OCI-LY1 (cell line): ENCODE measurements at regions not wholly inside any gene's neighbourhood (a gene's known extent, or its start where the extent isn't known, plus 50 kb on each side); places are given as distances from the start of the nearest gene placed in this dataset.

Experiments
- H2AFZ ChIP-seq: fragments of 200-600 bp; sonication (generic), shearing (Covaris generic); 2 replicates; pipeline ENCODE4 v1.6.0; 2014; ENCODE audit warnings: antibody characterized with exemption, mild to moderate bottlenecking, low read length
- H3F3A ChIP-seq: fragments of 200-600 bp; sonication (generic), shearing (Covaris generic); 2 replicates; pipeline ENCODE4 v1.6.0; 2014; ENCODE audit warnings: mild to moderate bottlenecking, antibody characterized with exemption, low read length, moderate library complexity; ENCODE audit not compliant: insufficient read depth
- H3K27ac ChIP-seq: fragments of 200-600 bp; sonication (generic); 2 replicates; pipeline ENCODE4 v1.5.1; 2014; ENCODE audit warnings: low read length, mixed run types, mild to moderate bottlenecking, low read depth; ENCODE audit not compliant: poor library complexity, severe bottlenecking
- H3K27me3 ChIP-seq: fragments of 200-600 bp; sonication (generic); 2 replicates; pipeline ENCODE4 v1.6.0; 2014; ENCODE audit warnings: antibody characterized with exemption, mild to moderate bottlenecking, low read length, moderate library complexity; ENCODE audit not compliant: insufficient read depth
- H3K36me3 ChIP-seq: fragments of 200-600 bp; sonication (generic); 2 replicates; pipeline ENCODE4 v1.6.1; 2014; ENCODE audit warnings: mild to moderate bottlenecking, antibody characterized with exemption, low read length, moderate library complexity, mixed read lengths; ENCODE audit not compliant: insufficient read depth
- H3K4me1 ChIP-seq: fragments of 200-600 bp; sonication (generic); 2 replicates; pipeline ENCODE4 v1.5.1; 2014; ENCODE audit warnings: mild to moderate bottlenecking, low read length, moderate library complexity; ENCODE audit not compliant: insufficient read depth, severe bottlenecking
- H3K4me2 ChIP-seq: fragments of 200-600 bp; sonication (generic), shearing (Covaris generic); 2 replicates; pipeline ENCODE4 v1.6.1; 2014; ENCODE audit warnings: low read length
- H3K4me3 ChIP-seq: fragments of 200-600 bp; sonication (generic); 2 replicates; pipeline ENCODE4 v1.5.1; 2014; ENCODE audit warnings: low read length, low read depth, mild to moderate bottlenecking, mixed read lengths; ENCODE audit not compliant: poor library complexity, severe bottlenecking
- H3K79me2 ChIP-seq: fragments of 200-600 bp; shearing (Covaris generic); 2 replicates; pipeline ENCODE4 v1.6.1; 2016; ENCODE audit warnings: mixed run types, low read length, mixed read lengths; ENCODE audit not compliant: insufficient read depth
- H3K9ac ChIP-seq: fragments of 200-600 bp; sonication (generic), shearing (Covaris generic); 2 replicates; pipeline ENCODE4 v1.6.1; 2014; ENCODE audit warnings: mild to moderate bottlenecking, low read length, mixed read lengths
- H3K9me2 ChIP-seq: fragments of 200-600 bp; sonication (generic), shearing (Covaris generic); 2 replicates; pipeline ENCODE4 v1.6.1; 2014; ENCODE audit warnings: low read depth, mild to moderate bottlenecking, low read length, mixed read lengths
- H3K9me3 ChIP-seq: fragments of 200-600 bp; shearing (Covaris generic); 2 replicates; pipeline ENCODE4 v1.6.1; 2014; ENCODE audit warnings: low read length, mixed read lengths
- H4K20me1 ChIP-seq: fragments of 200-600 bp; sonication (generic), shearing (Covaris generic); 2 replicates; pipeline ENCODE4 v1.6.0; 2016; ENCODE audit warnings: mild to moderate bottlenecking, low read length; ENCODE audit not compliant: insufficient read depth
- CTCF ChIP-seq: fragments of 200-600 bp; sonication (generic), shearing (Covaris generic); IDR thresholded peaks from 2 replicates; pipeline ENCODE4 v1.5.1; 2017; ENCODE audit warnings: mild to moderate bottlenecking, antibody characterized with exemption, low read length, moderate library complexity, mixed read lengths
- EZH2 ChIP-seq: fragments of 200-600 bp; sonication (generic), shearing (Covaris generic); IDR thresholded peaks from 2 replicates; pipeline ENCODE4 v1.8.0; 2017; ENCODE audit warnings: borderline replicate concordance, mixed run types, mild to moderate bottlenecking, antibody characterized with exemption, low read length, moderate library complexity, mixed read lengths

DNA sequence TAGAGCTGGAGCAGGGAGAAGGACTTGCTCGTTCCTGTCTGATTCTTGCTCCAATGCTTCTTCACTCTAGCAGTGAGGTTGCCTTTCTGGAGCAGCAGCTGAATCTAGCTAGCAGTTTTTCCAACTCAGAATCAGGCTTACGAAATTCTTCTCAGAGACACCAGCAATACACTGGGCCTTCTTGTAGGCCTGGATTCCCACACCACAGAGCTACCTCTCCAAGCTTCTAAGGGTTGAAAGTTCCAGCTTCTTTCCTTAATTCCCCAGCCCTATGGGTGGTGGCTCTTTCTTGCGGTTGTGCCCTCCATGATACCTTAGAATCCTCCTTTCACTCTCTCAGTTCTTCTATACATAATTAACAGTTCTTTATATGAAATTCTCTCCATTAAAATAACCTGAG is 586.6 kb downstream of the INHBA start:
- Histone ChIP-seq H3K9ac (no peak overlapping the region), H3K4me2 (no peak overlapping the region)

GRCh38 chr7:41114691-41115090 is 588.2 kb downstream of the INHBA start:
- Histone ChIP-seq H4K20me1 (no peaks in the 10 kb centered on the region), H3K9ac (no peak overlapping the region), H3K79me2 (no peaks in the 10 kb centered on the region), H3K4me1 (no peaks in the 10 kb centered on the region), H3K27me3 (no peaks in the 10 kb centered on the region), H2AFZ (no peak overlapping the region), H3K9me3 (no peaks in the 10 kb centered on the region), H3F3A (no peaks in the 10 kb centered on the region), H3K36me3 (no peaks in the 10 kb centered on the region), H3K4me2 (no peak overlapping the region), H3K9me2 (no peaks in the 10 kb centered on the region), H3K4me3 (no peak overlapping the region), H3K27ac (no peak overlapping the region)
- TF ChIP-seq EZH2 (no peak), CTCF (no peak)

More for the DNA sequence above, 586.6 kb downstream of the INHBA start:
- H3K27ac ChIP-seq: no peak overlapping the region
- no peaks in the 10 kb centered on the region for H3K4me1 ChIP-seq
- TF ChIP-seq EZH2 (no peak), CTCF (no peak)
- H3K79me2 ChIP-seq: no peaks in the 10 kb centered on the region
- H2AFZ ChIP-seq: no peak overlapping the region
- no peaks in the 10 kb centered on the region for H3K36me3 ChIP-seq
- no peaks in the 10 kb centered on the region for H3F3A ChIP-seq
- no peaks in the 10 kb centered on the region for H3K27me3 ChIP-seq
- H3K4me3 ChIP-seq: no peak overlapping the region
- H4K20me1 ChIP-seq: no peaks in the 10 kb centered on the region
- no peaks in the 10 kb centered on the region for H3K9me2 ChIP-seq
- no peaks in the 10 kb centered on the region for H3K9me3 ChIP-seq

GRCh38 chr7:41114131-41114530 is 588.8 kb downstream of the INHBA start:
- no peaks in the 10 kb centered on the region for H4K20me1 ChIP-seq
- no peak for TF ChIP-seq EZH2
- TF ChIP-seq CTCF: no peak
- H3K9ac ChIP-seq: no peak overlapping the region
- no peaks in the 10 kb centered on the region for H3K4me1 ChIP-seq
- H3K36me3 ChIP-seq: no peaks in the 10 kb centered on the region
- no peaks in the 10 kb centered on the region for H3F3A ChIP-seq
- no peaks in the 10 kb centered on the region for H3K79me2 ChIP-seq
- no peak overlapping the region for H3K4me2 ChIP-seq
- no peak overlapping the region for H3K27ac ChIP-seq
- no peaks in the 10 kb centered on the region for H3K27me3 ChIP-seq
- H2AFZ ChIP-seq: no peak overlapping the region
- no peak overlapping the region for H3K4me3 ChIP-seq
- H3K9me3 ChIP-seq: no peaks in the 10 kb centered on the region
- H3K9me2 ChIP-seq: no peaks in the 10 kb centered on the region
